HG03354 (cell line): ENCODE measurements at regions not wholly inside any gene's neighbourhood (a gene's known extent, or its start where the extent isn't known, plus 50 kb on each side); places are given as distances from the start of the nearest gene placed in this dataset.

Experiments
- ATAC-seq: cut with Tn5 transposase; IDR thresholded peaks from one replicate; pipeline ENCODE4 v1.9.1; 2021; ENCODE audit warnings: mild to moderate bottlenecking; ENCODE audit not compliant: unreplicated experiment, poor library complexity, severe bottlenecking

DNA sequence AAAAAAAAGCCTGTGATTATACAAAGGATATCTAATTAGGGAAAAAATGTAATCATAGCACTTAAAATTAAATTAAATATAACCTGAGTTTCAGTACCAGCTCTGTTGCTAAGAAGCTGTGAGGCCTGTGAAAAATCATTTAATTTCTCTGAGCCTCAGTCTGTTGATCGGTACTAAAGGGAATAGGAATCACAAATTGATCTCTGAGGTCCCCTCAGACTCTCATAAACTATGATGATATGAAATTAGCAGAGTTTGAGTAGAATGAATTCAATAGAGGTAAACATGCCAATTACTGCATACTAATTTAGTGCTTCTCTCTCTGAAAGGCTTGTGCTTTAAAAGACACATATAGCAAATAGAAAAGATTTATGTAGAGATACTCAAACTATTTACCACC, 416.8 kb upstream of the NCAM2 start:
- ATAC-seq = no peak

DNA sequence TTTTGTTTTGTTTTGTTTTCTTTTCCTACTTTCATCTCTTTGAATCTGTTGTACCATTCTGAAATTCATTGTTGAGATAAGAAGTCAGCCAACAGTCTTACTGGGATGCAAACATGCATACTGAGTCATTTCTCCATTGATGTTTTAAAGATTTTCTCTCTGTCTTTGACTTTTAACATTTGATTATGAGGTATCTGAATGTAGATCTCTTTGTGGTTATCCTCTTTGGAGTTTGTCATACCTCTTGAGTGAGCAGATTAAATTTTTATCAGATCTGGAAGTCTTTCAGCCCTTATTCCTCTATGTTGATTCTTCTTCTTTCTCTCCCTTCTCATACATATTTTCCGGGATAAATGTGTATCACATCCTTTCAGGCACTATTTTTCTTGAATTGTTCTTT, 406.9 kb upstream of the NCAM2 start:
- no peak for ATAC-seq

DNA sequence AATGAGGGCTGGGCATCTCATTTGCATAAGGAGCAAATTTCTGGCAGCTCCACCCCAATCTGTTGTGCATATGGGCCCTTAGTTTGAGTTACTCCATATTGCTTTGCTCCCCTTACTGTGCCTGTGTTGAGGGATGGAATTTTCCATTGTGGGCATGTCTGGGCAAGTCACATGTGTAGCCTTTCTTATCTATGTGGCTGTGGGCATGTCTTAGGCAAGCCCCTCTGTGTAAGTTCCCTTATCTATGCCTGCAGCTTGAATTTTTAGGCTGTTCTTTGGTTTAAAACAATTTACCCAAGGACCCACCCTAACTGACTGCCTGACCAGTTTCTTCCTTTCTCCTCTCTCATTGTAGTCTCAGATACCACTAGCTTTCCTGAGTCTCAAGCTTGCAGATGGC, 405.7 kb upstream of the NCAM2 start:
- ATAC-seq = no peak

DNA sequence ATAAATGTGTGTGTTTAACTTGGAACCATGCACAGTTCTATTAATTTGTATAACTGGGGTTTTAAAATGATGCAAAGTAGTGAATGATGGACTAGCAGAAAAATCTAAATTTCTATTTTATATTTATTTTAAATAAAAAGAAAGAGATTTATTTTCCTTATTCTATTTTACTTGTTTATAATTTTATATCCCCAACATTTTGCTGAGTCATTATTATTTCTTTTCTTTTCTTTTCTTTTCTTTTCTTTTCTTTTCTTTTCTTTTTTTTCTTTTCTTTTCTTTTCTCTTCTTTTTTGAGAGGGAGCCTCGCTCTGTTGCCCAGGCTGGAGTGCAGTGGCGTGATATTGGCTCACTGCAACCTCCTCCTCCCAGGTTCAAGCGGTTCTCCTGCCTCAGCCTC, 395.0 kb upstream of the NCAM2 start:
- no peak for ATAC-seq

DNA sequence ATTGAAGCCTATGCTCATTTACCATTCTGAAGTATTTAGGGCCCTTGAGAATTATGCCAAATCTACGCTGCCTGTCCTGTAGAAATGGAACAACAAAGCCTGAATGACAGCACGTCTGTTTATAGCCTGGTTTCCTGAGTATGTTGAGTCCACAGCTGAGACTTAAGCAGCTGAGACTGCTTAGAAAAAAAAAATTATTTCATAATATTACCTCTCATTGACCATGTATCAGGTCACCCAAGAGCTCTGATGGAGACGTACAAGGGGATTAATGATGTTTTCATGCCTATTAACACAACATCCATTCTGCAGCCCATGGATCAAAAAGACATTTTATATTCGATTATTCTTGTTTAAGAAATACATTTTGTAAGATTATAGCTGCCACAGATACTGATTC, 387.2 kb upstream of the NCAM2 start:
- ATAC-seq = no peak

DNA sequence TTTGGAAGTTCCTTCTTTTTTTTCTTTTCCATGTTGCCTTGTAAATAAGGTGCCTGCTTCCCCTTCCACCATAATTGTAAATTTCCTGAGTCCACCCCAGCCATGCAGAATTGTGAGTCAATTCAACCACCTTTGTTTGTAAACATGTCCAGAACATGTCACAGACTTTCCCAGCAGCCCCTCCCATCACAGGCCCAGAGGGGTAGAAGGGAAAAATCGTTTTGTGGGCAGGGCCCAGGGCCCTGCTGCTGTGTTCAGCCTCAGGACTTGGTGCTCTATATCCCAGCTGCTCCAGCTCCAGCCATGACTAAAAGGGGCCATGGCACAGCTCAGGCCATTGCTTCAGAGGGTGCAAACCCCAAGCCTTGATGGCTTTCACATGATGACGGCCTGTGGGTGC, 384.6 kb upstream of the NCAM2 start:
- ATAC-seq = no peak

DNA sequence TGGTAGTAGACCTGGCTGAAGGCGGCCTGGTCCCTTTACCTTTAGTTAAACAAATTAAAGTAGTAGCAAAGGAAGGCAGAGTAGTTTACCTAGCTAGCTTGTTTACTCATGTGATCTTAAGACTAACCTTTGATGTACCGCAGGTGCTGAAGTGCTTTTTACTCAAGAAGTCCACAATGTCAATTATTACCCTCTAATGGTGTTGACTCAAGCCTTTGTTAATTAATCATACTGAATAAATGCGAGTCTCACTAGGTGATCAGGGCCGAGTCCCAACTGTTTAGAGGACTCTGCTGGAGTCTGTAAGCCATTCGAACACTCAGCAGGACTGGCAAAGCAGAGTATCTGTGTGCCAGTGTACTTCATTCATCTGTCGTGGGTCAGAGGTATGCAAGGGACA, 381.1 kb upstream of the NCAM2 start:
- ATAC-seq = no peak

DNA sequence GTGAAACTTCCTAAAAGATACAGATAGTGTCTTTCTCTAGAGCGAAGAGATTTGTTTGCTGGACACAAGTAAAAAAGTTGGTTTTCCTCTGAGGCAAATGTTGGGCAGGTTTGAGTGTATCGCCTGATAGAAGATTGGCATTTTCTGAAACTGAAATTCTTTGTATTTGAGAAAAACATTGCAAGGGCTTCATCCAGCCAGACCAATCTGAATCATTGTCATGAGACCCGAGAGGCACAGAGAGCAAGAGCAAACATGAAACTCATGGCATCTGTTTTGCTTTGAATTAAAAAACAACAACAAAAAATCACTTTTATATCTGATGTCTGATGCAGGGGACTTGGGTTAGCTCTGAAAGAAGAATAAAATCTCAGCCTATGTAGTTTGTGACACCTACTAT, 379.3 kb upstream of the NCAM2 start:
- no peak for ATAC-seq

DNA sequence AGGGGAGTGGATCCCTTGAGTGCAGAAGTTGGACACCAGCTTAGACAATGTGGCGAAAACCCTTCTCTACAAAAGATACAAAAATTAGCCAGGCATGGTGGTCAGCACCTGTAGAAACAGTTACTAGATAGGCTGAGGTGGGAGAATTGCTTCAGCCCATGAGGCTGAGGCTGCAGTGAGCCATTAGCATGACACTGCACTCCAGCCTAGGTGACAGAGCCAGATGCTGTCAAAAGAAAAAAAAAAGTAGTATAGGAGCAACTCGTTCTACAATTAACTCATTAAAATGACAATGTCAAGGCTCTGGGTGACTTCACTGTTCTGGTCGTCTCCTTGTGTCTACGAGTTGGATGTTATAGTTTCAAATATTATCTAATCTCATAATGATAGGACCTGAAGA, 370.6 kb upstream of the NCAM2 start:
- no peak for ATAC-seq

DNA sequence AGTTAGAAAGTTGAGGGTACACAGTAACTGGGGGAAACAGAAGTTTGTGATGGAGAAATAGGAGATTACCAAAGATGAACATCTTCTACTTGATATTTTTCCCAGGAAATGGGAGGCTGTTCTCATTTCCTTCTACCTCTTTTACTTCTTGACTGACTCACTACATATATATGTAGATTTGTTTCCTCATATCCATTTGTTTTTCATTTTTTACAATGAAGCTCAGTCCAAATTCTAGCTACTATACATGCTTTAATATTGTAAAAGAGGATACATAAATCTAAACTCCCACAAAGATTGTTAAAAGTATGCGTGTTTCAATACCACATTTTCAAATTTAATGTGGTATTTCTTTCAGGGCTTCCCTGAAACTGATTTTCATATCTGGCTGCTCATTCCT, 366.6 kb upstream of the NCAM2 start:
- no peak for ATAC-seq

DNA sequence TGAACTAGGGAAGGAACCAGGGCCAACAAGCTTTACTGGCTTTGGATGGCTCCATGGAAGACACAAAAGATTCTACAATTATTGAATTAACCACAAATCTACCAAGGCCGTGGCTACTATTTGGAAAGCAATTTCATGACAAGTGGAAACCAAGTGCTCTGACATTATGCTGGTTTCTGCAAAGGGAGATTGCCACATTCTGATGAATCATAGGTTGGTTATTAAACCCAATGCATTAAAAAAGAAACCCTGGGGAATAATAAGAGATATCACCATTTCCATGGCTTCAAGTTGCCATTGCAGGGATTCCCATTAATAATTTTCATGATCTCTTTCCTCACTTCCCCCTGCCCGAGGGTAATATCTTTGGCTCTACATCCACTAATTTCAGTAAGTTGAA, 359.2 kb upstream of the NCAM2 start:
- no peak for ATAC-seq

DNA sequence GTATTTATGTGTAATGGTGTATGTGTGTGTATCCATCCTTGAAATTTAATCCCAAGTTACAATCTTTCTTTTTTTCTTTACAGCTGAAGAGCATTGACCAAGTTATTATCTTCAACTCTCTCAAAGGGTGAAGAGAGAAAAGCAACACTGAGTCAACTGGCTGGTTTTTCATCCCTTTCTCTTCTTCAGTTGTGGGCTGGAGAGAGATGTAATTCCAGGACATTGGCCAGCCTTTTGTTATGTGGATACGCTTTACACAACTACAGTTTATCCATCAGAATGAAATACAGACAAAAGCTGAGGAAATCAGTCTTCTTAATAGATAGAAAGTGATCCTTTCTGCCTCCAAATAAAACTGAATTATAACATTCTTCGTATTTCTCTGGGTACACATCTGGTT, 357.0 kb upstream of the NCAM2 start:
- no peak for ATAC-seq

DNA sequence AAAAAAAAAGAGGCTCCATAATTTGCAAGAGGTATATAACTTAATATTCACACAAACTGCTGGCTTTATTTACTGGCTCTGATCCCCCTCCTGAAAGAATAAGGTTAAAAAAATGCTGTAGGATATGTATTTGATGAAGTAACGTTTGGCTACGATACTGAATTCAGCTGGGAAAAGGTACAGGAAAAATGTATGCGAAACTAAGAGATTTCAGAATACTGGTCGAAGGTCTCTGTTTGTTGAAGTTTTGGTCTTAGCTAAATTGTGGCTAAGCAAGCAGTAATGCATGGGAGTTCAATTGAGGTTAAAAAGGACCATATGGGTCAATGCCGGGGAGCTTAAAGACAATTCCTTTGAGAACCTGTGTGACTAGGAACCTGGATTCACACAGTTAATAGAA, 355.5 kb upstream of the NCAM2 start:
- no peak for ATAC-seq

DNA sequence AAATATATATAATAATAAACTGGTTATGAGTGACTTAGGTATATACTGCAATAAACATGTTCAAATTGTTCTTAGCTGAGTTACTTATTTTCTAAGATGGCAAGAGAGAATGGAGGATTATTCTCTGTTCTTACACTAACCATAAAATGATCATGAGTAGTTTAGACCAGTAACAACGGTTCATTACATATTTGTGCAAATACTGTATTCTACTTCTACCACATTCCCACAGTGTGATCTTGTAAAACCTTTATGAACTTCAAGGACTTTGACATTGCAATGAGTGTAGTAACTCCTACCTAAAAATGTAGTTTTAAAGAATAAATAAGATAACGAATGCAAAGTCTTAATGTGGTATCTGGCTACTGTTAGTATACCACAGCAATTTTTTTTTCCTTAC, 353.7 kb upstream of the NCAM2 start:
- no peak for ATAC-seq

DNA sequence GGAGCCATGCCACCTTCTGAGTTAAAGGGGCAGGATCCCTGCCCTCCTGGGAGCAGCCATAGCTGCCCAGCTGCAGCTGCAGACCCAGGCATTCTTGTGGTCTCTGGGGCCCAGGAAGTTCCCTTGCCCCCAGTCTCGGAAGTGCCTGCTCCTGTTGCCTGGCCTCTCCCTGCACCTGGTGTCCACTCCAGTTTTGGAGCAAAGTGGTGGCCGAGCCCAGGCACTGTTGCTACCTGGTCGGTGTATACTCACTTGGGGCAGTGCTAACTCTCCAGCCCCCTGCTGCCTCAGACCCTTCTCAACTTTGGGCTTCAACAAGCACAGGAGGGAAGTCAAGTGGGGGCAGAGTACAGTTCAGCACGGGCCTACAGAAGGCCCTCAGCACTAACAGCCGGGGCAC, 352.9 kb upstream of the NCAM2 start:
- ATAC-seq = no peak

DNA sequence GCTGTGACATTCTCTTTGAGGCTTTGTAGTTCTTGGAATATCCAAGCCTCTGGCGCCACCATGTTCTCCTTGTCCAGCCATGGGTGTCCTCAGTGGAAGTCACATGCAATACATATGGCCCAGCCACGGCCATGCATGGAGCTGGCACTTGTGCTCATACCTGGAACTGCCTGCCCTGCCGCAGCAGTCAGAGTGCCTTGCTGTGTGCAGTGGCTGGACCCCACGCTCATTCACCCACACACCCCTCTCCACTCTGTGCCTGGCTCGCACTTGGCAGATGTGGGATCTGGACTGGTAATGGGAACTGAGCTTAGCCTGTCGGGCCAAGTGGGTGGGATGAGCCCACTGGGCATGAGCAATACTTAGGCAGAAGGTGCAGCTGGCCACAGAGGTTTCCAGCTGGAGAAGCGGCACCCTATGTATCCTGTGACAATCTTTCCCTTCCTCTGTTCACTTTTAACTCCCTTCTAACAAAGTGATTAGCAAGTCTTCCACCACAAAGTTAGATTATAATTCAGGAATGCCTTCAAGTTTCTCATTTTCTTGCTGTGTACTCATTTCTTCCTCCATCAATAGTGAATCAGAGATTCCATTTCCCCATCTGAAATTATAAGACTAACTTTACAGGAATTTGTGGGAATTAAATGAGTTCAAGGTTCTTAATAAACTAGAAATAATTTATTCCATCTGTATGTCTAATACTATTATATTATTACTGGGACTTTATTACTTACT, 351.6 kb upstream of the NCAM2 start:
- no peak for ATAC-seq

DNA sequence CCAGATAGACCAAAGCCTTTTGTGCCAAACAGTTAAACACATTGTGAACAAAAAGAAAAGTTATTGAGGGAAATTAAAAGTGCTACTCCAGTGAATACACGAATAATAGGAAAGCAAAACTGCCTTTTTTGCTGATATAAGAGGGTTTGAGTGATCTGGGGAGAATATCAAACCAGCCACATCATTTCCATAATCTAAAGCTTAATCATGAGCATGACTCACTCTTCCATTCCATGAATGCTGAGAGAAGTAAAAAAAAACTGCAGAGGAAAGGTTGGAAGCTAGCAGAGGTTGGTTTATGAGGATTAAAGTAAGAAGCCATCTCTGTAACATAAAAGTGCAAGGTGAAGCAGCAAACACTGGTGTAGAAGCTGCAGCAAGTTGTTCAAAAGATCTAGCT, 350.6 kb upstream of the NCAM2 start:
- ATAC-seq = no peak

DNA sequence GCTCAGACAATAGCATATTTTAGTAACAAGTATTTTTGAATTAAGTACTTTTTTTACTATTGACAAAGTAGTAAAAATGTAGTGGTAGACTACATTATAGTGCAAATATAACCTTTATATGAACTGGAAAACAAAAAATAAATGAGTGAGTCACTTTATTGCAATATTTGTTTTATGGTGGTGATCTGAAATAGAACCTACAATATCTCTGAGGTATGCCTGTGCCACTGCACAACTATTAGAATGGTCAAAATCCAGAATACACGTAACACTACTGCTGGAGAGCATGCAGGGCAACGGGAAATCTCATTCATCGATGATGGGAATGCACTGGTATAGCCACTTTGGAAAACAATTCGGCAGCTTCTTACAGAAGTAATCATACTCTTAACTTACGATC, 349.0 kb upstream of the NCAM2 start:
- no peak for ATAC-seq

DNA sequence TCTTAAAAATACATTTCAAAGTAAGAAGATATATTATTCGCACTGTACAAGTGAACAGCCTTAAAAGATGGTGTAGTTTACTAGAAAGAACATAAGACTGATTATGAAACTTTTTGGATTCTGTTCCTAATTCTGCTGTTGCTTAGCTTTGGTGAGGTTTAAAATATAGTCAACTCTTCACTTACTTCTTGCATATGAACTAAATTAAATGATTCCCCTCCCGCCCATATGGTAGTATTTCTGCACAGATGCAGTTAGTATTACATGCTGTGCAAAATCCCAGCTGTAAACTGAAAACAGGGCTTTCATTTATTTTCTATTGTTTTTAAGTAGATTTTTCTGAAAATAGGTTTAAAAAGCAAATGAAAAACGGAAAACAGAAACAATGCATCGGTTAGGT, 345.4 kb upstream of the NCAM2 start:
- no peak for ATAC-seq

DNA sequence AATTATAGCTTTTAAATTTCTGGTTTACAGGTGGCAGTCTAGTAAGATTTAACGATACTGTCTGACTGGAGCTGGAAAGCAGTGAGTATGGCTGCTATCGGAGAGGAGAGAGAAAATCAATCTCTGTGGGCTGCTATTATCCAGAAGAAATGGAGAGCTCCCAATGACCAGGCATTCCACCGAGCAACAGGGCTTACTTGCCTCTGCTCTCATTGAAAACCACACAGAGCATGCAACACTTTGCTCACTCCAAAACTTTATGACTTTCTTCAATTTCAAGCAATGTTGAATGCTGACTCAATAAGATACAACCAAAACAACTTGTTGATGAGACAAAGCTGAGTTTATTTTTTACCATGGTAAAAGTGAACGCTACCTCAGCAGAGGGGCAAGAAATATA, 337.0 kb upstream of the NCAM2 start:
- no peak for ATAC-seq

DNA sequence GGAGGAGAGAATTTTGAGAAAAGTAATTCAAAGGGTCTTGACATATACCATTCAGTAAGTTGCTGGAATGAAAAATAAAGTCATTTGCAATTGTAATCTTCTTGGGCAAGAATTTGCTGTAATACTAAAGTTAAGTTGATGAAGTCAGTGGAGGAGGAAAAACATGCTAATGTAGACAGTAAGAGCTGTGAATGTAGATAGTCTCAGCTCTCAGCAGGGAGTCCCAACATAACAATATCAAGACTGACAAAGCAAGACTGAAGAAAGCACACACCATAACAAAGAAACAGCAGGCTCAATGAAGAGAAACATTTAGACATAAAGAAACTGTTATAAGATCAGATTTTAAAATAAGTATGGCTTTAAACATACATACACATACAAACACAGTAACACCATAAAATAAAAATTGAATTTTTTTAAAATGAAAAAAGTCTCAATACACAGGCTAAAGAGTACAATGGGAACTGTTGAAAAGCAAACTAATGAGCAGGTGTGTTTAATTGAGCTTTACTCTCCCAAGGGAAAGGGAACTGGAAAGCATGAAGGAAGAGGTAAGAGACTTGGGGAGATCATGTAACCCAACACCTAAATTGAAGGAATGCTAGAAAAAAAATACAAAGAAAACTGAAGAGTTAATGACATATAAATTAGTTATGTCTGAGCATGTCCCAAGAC, 336.3 kb upstream of the NCAM2 start:
- no peak for ATAC-seq

DNA sequence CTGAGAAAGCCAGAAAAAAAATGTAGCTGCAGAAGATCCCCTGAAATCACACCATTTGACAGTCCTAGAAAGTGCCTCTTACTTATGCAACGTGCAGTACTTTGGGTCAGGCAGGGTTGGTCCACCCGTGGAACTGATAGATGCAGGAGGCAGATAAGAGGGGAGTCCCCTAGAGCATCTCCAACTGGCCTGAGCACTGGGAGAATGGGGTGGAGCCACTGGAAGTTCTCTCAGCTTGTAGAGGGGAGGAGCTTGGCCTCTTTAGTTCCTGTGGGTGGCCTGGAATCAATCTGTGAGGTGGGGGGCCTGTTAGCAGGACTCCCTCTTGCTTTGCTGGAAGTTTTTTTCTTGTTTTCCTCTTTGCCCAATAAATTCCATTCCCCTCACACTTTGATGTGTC, 335.7 kb upstream of the NCAM2 start:
- no peak for ATAC-seq
